Bronchial epithelial cell (primary cell): ENCODE measurements at regions not wholly inside any gene's neighbourhood (a gene's known extent, or its start where the extent isn't known, plus 50 kb on each side); places are given as distances from the start of the nearest gene placed in this dataset.

ENCODE experiments used
- DNase-seq: peaks from one replicate; pipeline ENCODE4 v3.0.0-alpha.2; 2010; ENCODE audit warnings: low read depth
- FAIRE-seq: peaks from 2 replicates; lab custom pipeline; 2011; peaks lifted over from hg19 to GRCh38; lab: Jason Lieb, UNC
- H3K27me3 ChIP-seq: 2 replicates; pipeline ENCODE4 v1.5.1; 2011; ENCODE audit warnings: low read length; ENCODE audit not compliant: control insufficient read depth, insufficient read depth
- H3K36me3 ChIP-seq: 2 replicates; pipeline ENCODE4 v1.5.1; 2011; ENCODE audit warnings: low read length; ENCODE audit not compliant: control insufficient read depth, insufficient read depth
- H3K4me3 ChIP-seq: 2 replicates; pipeline ENCODE4 v1.5.1; 2011; ENCODE audit warnings: mild to moderate bottlenecking, low read depth, low read length, control low read depth
- CTCF ChIP-seq: IDR thresholded peaks from 2 replicates; pipeline ENCODE4 v1.5.1; 2011; ENCODE audit warnings: mild to moderate bottlenecking, moderate library complexity, low read length, control low read depth, inconsistent platforms; ENCODE audit not compliant: insufficient read depth, severe bottlenecking

- TF ChIP-seq CTCF, result no peak
- Histone ChIP-seq H3K36me3 (no peaks in the 10 kb centered on the region), H3K4me3 (no peak overlapping the region), H3K27me3 (no peaks in the 10 kb centered on the region)
- DNase-seq (no peak), FAIRE-seq (no peak)
Measured at GRCh38 chr10:6333973-6334372, 131.2 kb downstream of the PFKFB3 start.

DNA sequence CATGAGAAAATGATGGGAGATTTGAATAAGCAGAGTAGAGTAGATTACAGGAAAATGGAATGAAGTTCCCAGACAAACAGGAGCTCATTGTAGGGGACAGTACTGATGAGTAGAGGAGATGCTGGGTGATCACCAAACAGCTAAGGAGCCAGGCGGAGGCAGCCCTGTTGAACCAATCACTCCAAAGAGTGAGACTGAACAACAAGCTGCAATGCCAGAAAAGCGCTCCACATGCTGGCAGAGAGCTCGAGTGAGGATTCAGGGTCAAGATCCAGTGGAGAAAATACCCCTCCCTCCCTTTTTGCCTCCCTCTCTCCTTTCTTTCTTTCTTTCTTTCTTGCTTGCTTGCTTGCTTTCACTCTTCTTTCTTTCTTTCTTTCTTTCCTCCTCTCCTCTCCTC, 133.3 kb downstream of the PFKFB3 start:
- Histone ChIP-seq H3K27me3 (no peaks in the 10 kb centered on the region), H3K4me3 (no peak overlapping the region), H3K36me3 (no peaks in the 10 kb centered on the region)
- FAIRE-seq, result no peak
- DNase-seq, result no peak
- TF ChIP-seq CTCF, result no peak

GRCh38 chr10:6337382-6337781, 134.7 kb downstream of the PFKFB3 start:
- DNase-seq (no peak), FAIRE-seq (no peak)
- Histone ChIP-seq H3K27me3 (no peaks in the 10 kb centered on the region), H3K36me3 (no peaks in the 10 kb centered on the region), H3K4me3 (no peak overlapping the region)
- TF ChIP-seq CTCF, result no peak

DNA sequence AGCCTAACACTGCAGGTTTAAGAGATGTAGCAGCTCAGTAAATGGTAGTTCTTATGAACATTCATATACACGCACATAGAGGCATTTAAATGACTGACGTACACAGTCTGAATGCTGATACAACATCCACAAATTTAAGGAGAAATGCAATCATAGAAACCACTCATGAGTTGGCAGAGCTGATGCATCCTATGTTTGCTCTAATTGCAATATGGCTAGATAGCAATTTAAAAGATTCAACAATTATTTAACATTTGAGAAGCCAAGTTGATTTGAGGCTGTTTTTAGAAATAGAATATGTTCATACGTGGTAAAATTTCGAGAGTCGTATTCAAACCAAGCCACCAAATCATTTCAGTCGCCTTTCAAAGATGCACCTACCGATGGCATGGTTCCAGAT, 135.6 kb downstream of the PFKFB3 start:
- no peak for DNase-seq
- no peak overlapping the region for H3K4me3 ChIP-seq
- no peaks in the 10 kb centered on the region for H3K27me3 ChIP-seq
- no peaks in the 10 kb centered on the region for H3K36me3 ChIP-seq
- no peak for FAIRE-seq
- no peak for TF ChIP-seq CTCF

GRCh38 chr10:6339891-6340290, 137.2 kb downstream of the PFKFB3 start:
- FAIRE-seq (no peak), DNase-seq (no peak)
- Histone ChIP-seq H3K4me3 (no peak overlapping the region), H3K36me3 (no peaks in the 10 kb centered on the region), H3K27me3 (peaks cover 2% of the 10 kb centered on the region)
- no peak for TF ChIP-seq CTCF

GRCh38 chr10:6342096-6342685, 139.5 kb downstream of the PFKFB3 start:
- FAIRE-seq (no peak), DNase-seq (no peak)
- H3K4me3 ChIP-seq, result no peak overlapping the region
- TF ChIP-seq CTCF, result no peak
- no peaks in the 10 kb centered on the region for H3K36me3 ChIP-seq
- peaks cover 2% of the 10 kb centered on the region for H3K27me3 ChIP-seq
